NCI-H1092 (cell line): ENCODE measurements at regions not wholly inside any gene's neighbourhood (a gene's known extent, or its start where the extent isn't known, plus 50 kb on each side); places are given as distances from the start of the nearest gene placed in this dataset.
"Not testable (repeated sequence)": the region's sequence is repeated elsewhere in the genome, so short reads cannot be mapped to it uniquely, and the experiment has no call there.

Experiments used
- DNase-seq: peaks from one replicate; lab custom pipeline; 2025; lab: John Stamatoyannopoulos, UW

- DNase-seq = no peak
Observed at GRCh38 chr2:11922294-11922693, 175.9 kb downstream of the LPIN1 start.

GRCh38 chr2:11923935-11924334, 177.5 kb downstream of the LPIN1 start:
- no peak for DNase-seq

- no peak for DNase-seq
Observed at GRCh38 chr2:11925295-11926066, 179.0 kb downstream of the LPIN1 start.

GRCh38 chr2:11930211-11930761, 183.9 kb downstream of the LPIN1 start:
- no peak for DNase-seq

GRCh38 chr2:11932048-11932512, 185.6 kb downstream of the LPIN1 start:
- DNase-seq = no peak

- DNase-seq = no peak
Observed at GRCh38 chr2:11932962-11933361, 186.5 kb downstream of the LPIN1 start.

- no peak for DNase-seq
Observed at GRCh38 chr2:11933854-11934253, 187.4 kb downstream of the LPIN1 start.

GRCh38 chr2:11936761-11937160, 190.3 kb downstream of the LPIN1 start:
- no peak for DNase-seq

GRCh38 chr2:11938196-11938595, 191.8 kb downstream of the LPIN1 start:
- no peak for DNase-seq

GRCh38 chr2:11939523-11939922, 193.1 kb downstream of the LPIN1 start:
- no peak for DNase-seq

GRCh38 chr2:11940121-11940743, 193.8 kb downstream of the LPIN1 start:
- DNase-seq = no peak

- DNase-seq = no peak
Observed at GRCh38 chr2:11940799-11941198, 194.4 kb downstream of the LPIN1 start.

- DNase-seq = no peak
Observed at GRCh38 chr2:11941201-11942177, 195.1 kb downstream of the LPIN1 start.

GRCh38 chr2:11942178-11942569, 195.7 kb downstream of the LPIN1 start:
- DNase-seq = no peak

GRCh38 chr2:11944311-11944710, 197.9 kb downstream of the LPIN1 start:
- no peak for DNase-seq

GRCh38 chr2:11945139-11946126, 199.0 kb downstream of the LPIN1 start:
- no peak for DNase-seq

GRCh38 chr2:11947956-11948355, 201.5 kb downstream of the LPIN1 start:
- DNase-seq = no peak

GRCh38 chr2:11949732-11950523, 203.5 kb downstream of the LPIN1 start:
- DNase-seq = no peak

- DNase-seq = no peak
Observed at GRCh38 chr2:11950896-11951295, 204.5 kb downstream of the LPIN1 start.

- not testable (repeated sequence) for DNase-seq
Observed at GRCh38 chr2:11951492-11951891, 205.1 kb downstream of the LPIN1 start.
